Nephron (organoid): ENCODE measurements at regions not wholly inside any gene's neighbourhood (a gene's known extent, or its start where the extent isn't known, plus 50 kb on each side); places are given as distances from the start of the nearest gene placed in this dataset.

ENCODE experiments used
- H3K27ac Mint-ChIP-seq, 3 experiments: 2 replicates each; pipeline ENCODE4 v1.8.0; 2020; ENCODE audit warnings: mixed read lengths in 3 of 3, mild to moderate bottlenecking in 2 of 3, moderate library complexity in 1 of 3
- H3K27me3 Mint-ChIP-seq: 2 replicates; pipeline ENCODE4 v1.8.0; 2021; ENCODE audit warnings: low read depth, mild to moderate bottlenecking, moderate library complexity, mixed read lengths
- H3K36me3 Mint-ChIP-seq: 2 replicates; pipeline ENCODE4 v1.8.0; 2020; ENCODE audit warnings: low read depth, mixed read lengths
- H3K4me1 Mint-ChIP-seq: 2 replicates; pipeline ENCODE4 v1.8.0; 2020; ENCODE audit warnings: mixed read lengths
- H3K4me3 Mint-ChIP-seq, 3 experiments: 2 replicates each; pipeline ENCODE4 v1.8.0; 2020; ENCODE audit warnings: mild to moderate bottlenecking in 3 of 3, mixed read lengths in 3 of 3, moderate library complexity in 2 of 3
- H3K9me3 Mint-ChIP-seq: 2 replicates; pipeline ENCODE4 v1.8.0; 2020; ENCODE audit warnings: mixed read lengths
- TF ChIP-seq, protein P1 (sequence below), 3 experiments: fragments of 200-600 bp; sonication (generic); IDR thresholded peaks; one replicate each; pipeline ENCODE4 v1.5.0; 2021; ENCODE audit warnings: antibody characterized with exemption in 3 of 3; ENCODE audit not compliant: unreplicated experiment in 3 of 3

DNA sequence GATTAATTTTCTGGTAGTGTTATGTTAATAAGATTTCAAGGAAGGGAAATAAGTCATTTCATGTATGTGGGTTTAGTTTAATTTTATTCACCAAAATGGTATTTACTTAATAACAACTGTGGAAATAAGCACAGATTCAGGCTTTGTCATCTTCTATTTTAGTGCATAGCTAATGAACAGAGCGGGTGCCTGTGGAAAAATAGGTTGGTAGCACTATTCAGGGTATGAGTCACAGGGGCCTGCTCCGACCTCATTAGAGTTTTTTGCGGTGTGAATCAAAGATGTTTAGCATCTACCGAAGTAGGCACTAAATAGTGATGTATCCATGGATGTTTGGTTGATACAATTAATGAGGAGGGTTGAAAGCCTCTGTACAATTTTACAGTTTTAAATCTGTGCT lies 78.2 kb downstream of the FAT3 start:
- Mint-ChIP-seq H3K27me3 (no peaks in the 10 kb centered on the region), H3K27ac (no peak overlapping the region), H3K36me3 (no peaks in the 10 kb centered on the region), H3K4me1 (peaks cover 52% of the 10 kb centered on the region), H3K4me3 (no peak overlapping the region), H3K9me3 (no peaks in the 10 kb centered on the region)
- TF ChIP-seq, protein P1, sequence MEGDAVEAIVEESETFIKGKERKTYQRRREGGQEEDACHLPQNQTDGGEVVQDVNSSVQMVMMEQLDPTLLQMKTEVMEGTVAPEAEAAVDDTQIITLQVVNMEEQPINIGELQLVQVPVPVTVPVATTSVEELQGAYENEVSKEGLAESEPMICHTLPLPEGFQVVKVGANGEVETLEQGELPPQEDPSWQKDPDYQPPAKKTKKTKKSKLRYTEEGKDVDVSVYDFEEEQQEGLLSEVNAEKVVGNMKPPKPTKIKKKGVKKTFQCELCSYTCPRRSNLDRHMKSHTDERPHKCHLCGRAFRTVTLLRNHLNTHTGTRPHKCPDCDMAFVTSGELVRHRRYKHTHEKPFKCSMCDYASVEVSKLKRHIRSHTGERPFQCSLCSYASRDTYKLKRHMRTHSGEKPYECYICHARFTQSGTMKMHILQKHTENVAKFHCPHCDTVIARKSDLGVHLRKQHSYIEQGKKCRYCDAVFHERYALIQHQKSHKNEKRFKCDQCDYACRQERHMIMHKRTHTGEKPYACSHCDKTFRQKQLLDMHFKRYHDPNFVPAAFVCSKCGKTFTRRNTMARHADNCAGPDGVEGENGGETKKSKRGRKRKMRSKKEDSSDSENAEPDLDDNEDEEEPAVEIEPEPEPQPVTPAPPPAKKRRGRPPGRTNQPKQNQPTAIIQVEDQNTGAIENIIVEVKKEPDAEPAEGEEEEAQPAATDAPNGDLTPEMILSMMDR (IDR thresholded peaks at IDR 0.05; ENCODE audit: unreplicated experiment in 3 of 3), result no peak

DNA sequence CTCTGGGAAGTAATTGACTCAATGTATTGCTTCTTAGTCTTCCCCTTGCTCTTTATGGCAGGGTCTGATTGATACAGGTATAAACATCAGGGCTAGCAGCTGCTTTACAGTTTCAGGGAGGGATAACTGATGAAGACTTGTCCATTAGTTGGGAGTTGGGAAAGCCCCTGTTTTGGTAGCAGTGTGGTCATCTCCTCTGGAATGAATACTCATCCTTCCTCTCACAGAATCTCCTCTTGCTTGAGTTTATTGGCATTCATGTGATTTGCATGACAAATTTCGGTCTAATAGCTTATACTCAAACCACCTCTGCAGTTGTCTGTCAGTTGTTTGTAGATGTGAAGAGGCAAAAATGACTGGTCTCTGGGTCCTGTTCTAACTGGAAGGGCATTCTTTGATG lies 79.7 kb downstream of the FAT3 start:
- H3K36me3 Mint-ChIP-seq, result no peaks in the 10 kb centered on the region
- H3K9me3 Mint-ChIP-seq, result no peaks in the 10 kb centered on the region
- H3K27ac Mint-ChIP-seq, result no peak overlapping the region
- H3K4me3 Mint-ChIP-seq, result no peak overlapping the region
- no peaks in the 10 kb centered on the region for H3K27me3 Mint-ChIP-seq
- peaks cover 52% of the 10 kb centered on the region for H3K4me1 Mint-ChIP-seq
- TF ChIP-seq, protein P1 (IDR thresholded peaks at IDR 0.05; ENCODE audit: unreplicated experiment in 3 of 3), result no peak

DNA sequence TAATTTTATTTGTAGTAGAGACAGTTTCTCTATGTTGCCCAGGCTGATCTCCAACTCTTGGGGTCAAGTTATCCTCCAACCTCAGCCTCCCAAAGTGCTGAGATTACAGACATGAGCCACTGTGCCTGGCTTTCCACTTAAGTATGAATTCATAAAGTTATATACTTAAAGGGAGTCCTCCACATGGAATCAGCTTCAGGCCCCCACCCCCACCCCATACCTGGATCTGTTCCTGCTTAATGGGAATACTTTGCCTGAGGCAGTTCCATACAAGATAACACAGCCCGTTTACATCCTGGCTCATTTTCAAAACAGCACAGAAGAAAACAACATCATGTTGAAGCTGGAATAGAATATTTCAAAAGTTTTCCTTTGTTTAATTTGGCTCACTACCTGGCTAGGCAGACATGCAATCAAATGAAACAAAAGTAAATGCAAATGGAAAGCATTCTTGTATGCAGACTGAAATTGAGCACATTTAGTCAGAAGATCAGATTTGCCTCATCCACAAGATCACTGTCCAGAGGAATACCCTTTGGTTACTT lies 82.4 kb downstream of the FAT3 start:
- Mint-ChIP-seq H3K27me3 (no peaks in the 10 kb centered on the region), H3K27ac (peak overlapping the region in 2 of 3 experiments; percentile 86 to 95), H3K4me1 (peaks cover 40% of the 10 kb centered on the region), H3K36me3 (no peaks in the 10 kb centered on the region), H3K9me3 (no peaks in the 10 kb centered on the region), H3K4me3 (peak overlapping the region in 1 of 3 experiments; percentile 42)
- TF ChIP-seq, protein P1 (IDR thresholded peaks at IDR 0.05; ENCODE audit: unreplicated experiment in 3 of 3), result no peak

DNA sequence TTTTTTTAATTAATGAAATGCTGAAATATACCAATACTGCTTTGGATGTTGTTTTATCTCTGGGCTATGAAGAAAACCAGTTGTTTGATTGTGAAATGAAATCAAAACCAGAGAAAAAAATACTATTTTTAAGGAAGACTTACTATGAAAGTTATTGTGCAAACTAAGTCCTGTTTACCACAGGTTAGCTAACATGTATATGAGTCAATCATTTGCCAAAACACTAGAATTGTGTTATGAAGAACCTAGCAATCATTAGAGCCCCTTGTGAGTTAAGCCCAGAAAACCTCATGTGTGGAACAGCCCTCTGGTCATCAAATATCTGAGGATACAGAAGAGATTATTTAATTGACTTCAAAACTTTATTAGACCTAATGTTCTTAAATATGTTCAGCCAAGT lies 83.7 kb downstream of the FAT3 start:
- H3K27ac Mint-ChIP-seq, result peak overlapping the region in 2 of 3 experiments; percentile 38 to 95
- peaks cover 41% of the 10 kb centered on the region for H3K4me1 Mint-ChIP-seq
- no peaks in the 10 kb centered on the region for H3K27me3 Mint-ChIP-seq
- H3K9me3 Mint-ChIP-seq, result no peaks in the 10 kb centered on the region
- H3K36me3 Mint-ChIP-seq, result no peaks in the 10 kb centered on the region
- TF ChIP-seq, protein P1 (IDR thresholded peaks at IDR 0.05; ENCODE audit: unreplicated experiment in 3 of 3), result no peak
- no peak overlapping the region for H3K4me3 Mint-ChIP-seq

DNA sequence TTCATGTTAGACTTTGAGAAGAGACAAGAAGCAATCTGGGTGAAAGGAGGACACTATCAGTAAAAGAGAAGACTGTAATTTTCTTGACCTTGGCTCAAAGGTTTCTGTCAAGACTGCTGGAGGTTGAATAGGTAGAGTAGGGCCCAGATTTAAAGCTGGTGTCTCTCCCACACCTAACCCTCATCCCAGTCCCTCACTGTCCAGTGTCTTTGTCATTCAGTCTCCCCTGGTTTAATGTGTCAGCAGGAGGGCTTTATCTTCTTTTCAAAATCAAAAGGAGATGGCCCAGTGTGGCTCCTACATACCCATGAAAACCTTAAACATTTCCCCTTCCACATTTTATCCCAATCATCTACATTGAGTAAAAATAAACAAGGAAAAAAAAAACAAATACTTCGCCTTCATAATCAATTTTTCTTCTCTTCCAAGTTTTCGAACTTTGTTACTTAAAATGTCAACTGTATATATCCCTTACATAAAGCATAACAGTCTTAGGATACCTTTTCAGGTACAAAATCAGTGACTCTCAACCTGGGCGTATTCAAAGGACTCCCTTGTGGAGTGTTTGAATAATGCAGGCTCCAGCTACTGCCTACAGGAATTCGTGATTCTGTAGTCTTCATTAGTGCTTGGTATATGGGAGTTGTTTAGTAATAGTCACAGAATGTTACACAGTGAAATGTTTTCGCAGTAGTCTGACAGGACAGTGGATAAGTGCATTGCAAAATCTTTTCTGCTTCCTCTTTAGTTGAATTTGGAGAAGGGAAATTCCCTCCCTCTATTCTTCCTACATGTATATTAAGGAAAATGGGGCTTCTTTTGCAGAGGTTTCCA lies 87.2 kb downstream of the FAT3 start:
- Mint-ChIP-seq H3K4me1 (peaks cover 47% of the 10 kb centered on the region), H3K4me3 (no peak overlapping the region), H3K9me3 (no peaks in the 10 kb centered on the region), H3K27ac (no peak overlapping the region), H3K27me3 (no peaks in the 10 kb centered on the region), H3K36me3 (no peaks in the 10 kb centered on the region)
- TF ChIP-seq, protein P1 (IDR thresholded peaks at IDR 0.05; ENCODE audit: unreplicated experiment in 3 of 3), result peak in 1 of 3 experiments; percentile 7
